Ammon's horn (tissue), 1 donor: ENCODE measurements at regions not wholly inside any gene's neighbourhood (a gene's known extent, or its start where the extent isn't known, plus 50 kb on each side); places are given as distances from the start of the nearest gene placed in this dataset.
"Not testable (repeated sequence)": the region's sequence is repeated elsewhere in the genome, so short reads cannot be mapped to it uniquely, and the experiment has no call there.

Experiments used
- DNase-seq: peaks from one replicate; pipeline ENCODE4 v3.0.0-alpha.2; 2016; ENCODE audit warnings: low spot score

- no peak for DNase-seq
These were observed 990.9 kb upstream of the CNTN5 start for GRCh38 chr11:98029832-98030231.

GRCh38 chr11:98036810-98037209 is 983.9 kb upstream of the CNTN5 start:
- DNase-seq = no peak

- DNase-seq = peak; percentile 5
These were observed 980.5 kb upstream of the CNTN5 start for GRCh38 chr11:98040061-98040808.

- DNase-seq = no peak
These were observed 973.1 kb upstream of the CNTN5 start for GRCh38 chr11:98047647-98048046.

- DNase-seq = no peak
These were observed 966.9 kb upstream of the CNTN5 start for GRCh38 chr11:98053851-98054250.

GRCh38 chr11:98056945-98057344 is 963.8 kb upstream of the CNTN5 start:
- no peak for DNase-seq

- no peak for DNase-seq
These were observed 961.3 kb upstream of the CNTN5 start for GRCh38 chr11:98059488-98059887.

- no peak for DNase-seq
These were observed 960.0 kb upstream of the CNTN5 start for GRCh38 chr11:98060759-98061158.

GRCh38 chr11:98061858-98062257 is 958.9 kb upstream of the CNTN5 start:
- DNase-seq = no peak

- no peak for DNase-seq
These were observed 958.0 kb upstream of the CNTN5 start for GRCh38 chr11:98062714-98063113.

GRCh38 chr11:98068251-98068650 is 952.5 kb upstream of the CNTN5 start:
- no peak for DNase-seq

- DNase-seq = not testable (repeated sequence)
These were observed 951.6 kb upstream of the CNTN5 start for GRCh38 chr11:98069147-98069546.

- no peak for DNase-seq
These were observed 950.9 kb upstream of the CNTN5 start for GRCh38 chr11:98069861-98070260.

GRCh38 chr11:98090861-98091505 is 929.8 kb upstream of the CNTN5 start:
- DNase-seq = peak; percentile 5

- no peak for DNase-seq
These were observed 921.4 kb upstream of the CNTN5 start for GRCh38 chr11:98099371-98099770.

GRCh38 chr11:98100689-98101088 is 920.1 kb upstream of the CNTN5 start:
- no peak for DNase-seq

GRCh38 chr11:98101329-98101728 is 919.4 kb upstream of the CNTN5 start:
- DNase-seq = no peak

GRCh38 chr11:98104249-98104648 is 916.5 kb upstream of the CNTN5 start:
- DNase-seq = no peak

GRCh38 chr11:98107736-98108135 is 913.0 kb upstream of the CNTN5 start:
- no peak for DNase-seq

GRCh38 chr11:98110030-98110429 is 910.7 kb upstream of the CNTN5 start:
- DNase-seq = no peak

GRCh38 chr11:98115873-98116272 is 904.9 kb upstream of the CNTN5 start:
- no peak for DNase-seq

GRCh38 chr11:98130117-98130625 is 890.6 kb upstream of the CNTN5 start:
- no peak for DNase-seq

GRCh38 chr11:98136357-98136756 is 884.4 kb upstream of the CNTN5 start:
- no peak for DNase-seq

GRCh38 chr11:98137437-98137836 is 883.3 kb upstream of the CNTN5 start:
- no peak for DNase-seq
